Activated naive CD4-positive, alpha-beta T cell treated with anti-CD3 and anti-CD28 coated beads, Interleukin-2, amount 10 ng/mL, durations not matched to agents 7 days and 5 days (primary cell): ENCODE measurements at regions not wholly inside any gene's neighbourhood (a gene's known extent, or its start where the extent isn't known, plus 50 kb on each side); places are given as distances from the start of the nearest gene placed in this dataset.

Experiments used
- CTCF ChIA-PET: fragments of 350-600 bp; sonication (Branson Sonifier 250); formaldehyde crosslinking; loops from one replicate; lab custom pipeline; 2021; ENCODE audit warnings: antibody characterized with exemption; lab: Charles Lee
- DNase-seq: peaks from one replicate; pipeline ENCODE4 v3.0.0-alpha.2; 2020
- H3K27ac Mint-ChIP-seq: one replicate; pipeline ENCODE4 v1.8.0; 2021; ENCODE audit warnings: mild to moderate bottlenecking, moderate library complexity, mixed read lengths
- H3K27me3 Mint-ChIP-seq: one replicate; pipeline ENCODE4 v1.8.0; 2021; ENCODE audit warnings: mild to moderate bottlenecking, mixed read lengths
- H3K36me3 Mint-ChIP-seq: one replicate; pipeline ENCODE4 v1.8.0; 2021; ENCODE audit warnings: mixed read lengths
- H3K4me1 Mint-ChIP-seq: one replicate; pipeline ENCODE4 v1.8.0; 2021; ENCODE audit warnings: mixed read lengths
- H3K4me3 Mint-ChIP-seq: one replicate; pipeline ENCODE4 v1.8.0; 2021; ENCODE audit warnings: mild to moderate bottlenecking, moderate library complexity, mixed read lengths
- H3K9me3 Mint-ChIP-seq: one replicate; pipeline ENCODE4 v1.8.0; 2021; ENCODE audit warnings: mixed read lengths

- Mint-ChIP-seq H3K4me3 (no peak overlapping the region), H3K27me3 (no peaks in the 10 kb centered on the region), H3K27ac (no peak overlapping the region), H3K4me1 (no peaks in the 10 kb centered on the region), H3K36me3 (no peaks in the 10 kb centered on the region), H3K9me3 (peaks cover 4% of the 10 kb centered on the region)
- CTCF ChIA-PET: no interaction called here
- DNase-seq: no peak
These were observed 397.9 kb upstream of the SPTLC3 start for GRCh38 chr20:12610871-12611270.

GRCh38 chr20:12614764-12615163 lies 394.0 kb upstream of the SPTLC3 start:
- Mint-ChIP-seq H3K4me3 (no peak overlapping the region), H3K9me3 (peaks cover 14% of the 10 kb centered on the region), H3K4me1 (no peaks in the 10 kb centered on the region), H3K27ac (no peak overlapping the region), H3K27me3 (no peaks in the 10 kb centered on the region), H3K36me3 (no peaks in the 10 kb centered on the region)
- CTCF ChIA-PET: no interaction called here
- no peak for DNase-seq

GRCh38 chr20:12617076-12617475 lies 391.7 kb upstream of the SPTLC3 start:
- Mint-ChIP-seq H3K27me3 (no peaks in the 10 kb centered on the region), H3K36me3 (no peaks in the 10 kb centered on the region), H3K9me3 (peaks cover 17% of the 10 kb centered on the region), H3K4me3 (no peak overlapping the region), H3K4me1 (no peaks in the 10 kb centered on the region), H3K27ac (no peak overlapping the region)
- CTCF ChIA-PET: no interaction called here
- no peak for DNase-seq

- DNase-seq: no peak
- no peaks in the 10 kb centered on the region for H3K4me1 Mint-ChIP-seq
- no peaks in the 10 kb centered on the region for H3K27me3 Mint-ChIP-seq
- H3K27ac Mint-ChIP-seq: no peak overlapping the region
- CTCF ChIA-PET: no interaction called here
- no peak overlapping the region for H3K4me3 Mint-ChIP-seq
- peaks cover 5% of the 10 kb centered on the region for H3K9me3 Mint-ChIP-seq
- H3K36me3 Mint-ChIP-seq: no peaks in the 10 kb centered on the region
These were observed 384.9 kb upstream of the SPTLC3 start for GRCh38 chr20:12623870-12624269.

- DNase-seq: no peak
- no peaks in the 10 kb centered on the region for H3K9me3 Mint-ChIP-seq
- H3K36me3 Mint-ChIP-seq: no peaks in the 10 kb centered on the region
- CTCF ChIA-PET: no interaction called here
- no peaks in the 10 kb centered on the region for H3K27me3 Mint-ChIP-seq
- no peaks in the 10 kb centered on the region for H3K4me1 Mint-ChIP-seq
- H3K27ac Mint-ChIP-seq: no peak overlapping the region
- H3K4me3 Mint-ChIP-seq: no peak overlapping the region
These were observed 381.3 kb upstream of the SPTLC3 start for GRCh38 chr20:12627485-12627884.

GRCh38 chr20:12638633-12639312 lies 370.0 kb upstream of the SPTLC3 start:
- Mint-ChIP-seq H3K27me3 (no peaks in the 10 kb centered on the region), H3K27ac (no peak overlapping the region), H3K36me3 (no peaks in the 10 kb centered on the region), H3K4me3 (no peak overlapping the region), H3K4me1 (no peaks in the 10 kb centered on the region), H3K9me3 (no peaks in the 10 kb centered on the region)
- CTCF ChIA-PET: no interaction called here
- no peak for DNase-seq

GRCh38 chr20:12640251-12640650 lies 368.5 kb upstream of the SPTLC3 start:
- no peaks in the 10 kb centered on the region for H3K4me1 Mint-ChIP-seq
- H3K27me3 Mint-ChIP-seq: no peaks in the 10 kb centered on the region
- DNase-seq: no peak
- H3K9me3 Mint-ChIP-seq: peaks cover 3% of the 10 kb centered on the region
- H3K36me3 Mint-ChIP-seq: no peaks in the 10 kb centered on the region
- no peak overlapping the region for H3K4me3 Mint-ChIP-seq
- CTCF ChIA-PET: no interaction called here
- H3K27ac Mint-ChIP-seq: no peak overlapping the region

GRCh38 chr20:12641619-12642018 lies 367.2 kb upstream of the SPTLC3 start:
- no peak overlapping the region for H3K27ac Mint-ChIP-seq
- DNase-seq: no peak
- H3K4me1 Mint-ChIP-seq: no peaks in the 10 kb centered on the region
- CTCF ChIA-PET: no interaction called here
- H3K4me3 Mint-ChIP-seq: no peak overlapping the region
- H3K36me3 Mint-ChIP-seq: no peaks in the 10 kb centered on the region
- H3K9me3 Mint-ChIP-seq: peaks cover 3% of the 10 kb centered on the region
- no peaks in the 10 kb centered on the region for H3K27me3 Mint-ChIP-seq

- no peaks in the 10 kb centered on the region for H3K36me3 Mint-ChIP-seq
- no peak overlapping the region for H3K4me3 Mint-ChIP-seq
- DNase-seq: no peak
- H3K9me3 Mint-ChIP-seq: peaks cover 4% of the 10 kb centered on the region
- CTCF ChIA-PET: no interaction called here
- H3K27ac Mint-ChIP-seq: no peak overlapping the region
- H3K27me3 Mint-ChIP-seq: no peaks in the 10 kb centered on the region
- H3K4me1 Mint-ChIP-seq: no peaks in the 10 kb centered on the region
These were observed 364.3 kb upstream of the SPTLC3 start for GRCh38 chr20:12644461-12644860.

GRCh38 chr20:12649234-12649633 lies 359.5 kb upstream of the SPTLC3 start:
- DNase-seq: no peak
- Mint-ChIP-seq H3K9me3 (peaks cover 4% of the 10 kb centered on the region), H3K27ac (no peak overlapping the region), H3K4me3 (no peak overlapping the region), H3K36me3 (no peaks in the 10 kb centered on the region), H3K4me1 (no peaks in the 10 kb centered on the region), H3K27me3 (no peaks in the 10 kb centered on the region)
- CTCF ChIA-PET: interaction anchor here (1.0 kb wide), 1 partner anchor 12 kb away, joined by 3 read pairs; no protein-coding TSS in a partner anchor

- no peak overlapping the region for H3K27ac Mint-ChIP-seq
- H3K27me3 Mint-ChIP-seq: no peaks in the 10 kb centered on the region
- peaks cover 9% of the 10 kb centered on the region for H3K9me3 Mint-ChIP-seq
- H3K36me3 Mint-ChIP-seq: no peaks in the 10 kb centered on the region
- no peaks in the 10 kb centered on the region for H3K4me1 Mint-ChIP-seq
- CTCF ChIA-PET: no interaction called here
- no peak for DNase-seq
- no peak overlapping the region for H3K4me3 Mint-ChIP-seq
These were observed 355.1 kb upstream of the SPTLC3 start for GRCh38 chr20:12653642-12654041.

GRCh38 chr20:12659942-12660341 lies 348.8 kb upstream of the SPTLC3 start:
- H3K4me3 Mint-ChIP-seq: no peak overlapping the region
- CTCF ChIA-PET: no interaction called here
- no peak for DNase-seq
- no peak overlapping the region for H3K27ac Mint-ChIP-seq
- H3K36me3 Mint-ChIP-seq: no peaks in the 10 kb centered on the region
- no peaks in the 10 kb centered on the region for H3K27me3 Mint-ChIP-seq
- no peaks in the 10 kb centered on the region for H3K4me1 Mint-ChIP-seq
- H3K9me3 Mint-ChIP-seq: peaks cover 18% of the 10 kb centered on the region

GRCh38 chr20:12660918-12661317 lies 347.9 kb upstream of the SPTLC3 start:
- peaks cover 19% of the 10 kb centered on the region for H3K9me3 Mint-ChIP-seq
- no peaks in the 10 kb centered on the region for H3K4me1 Mint-ChIP-seq
- H3K4me3 Mint-ChIP-seq: no peak overlapping the region
- no peaks in the 10 kb centered on the region for H3K27me3 Mint-ChIP-seq
- no peaks in the 10 kb centered on the region for H3K36me3 Mint-ChIP-seq
- no peak overlapping the region for H3K27ac Mint-ChIP-seq
- DNase-seq: no peak
- CTCF ChIA-PET: no interaction called here

GRCh38 chr20:12670301-12670700 lies 338.5 kb upstream of the SPTLC3 start:
- H3K27me3 Mint-ChIP-seq: no peaks in the 10 kb centered on the region
- H3K36me3 Mint-ChIP-seq: no peaks in the 10 kb centered on the region
- no peak overlapping the region for H3K27ac Mint-ChIP-seq
- H3K9me3 Mint-ChIP-seq: peaks cover 9% of the 10 kb centered on the region
- DNase-seq: no peak
- H3K4me1 Mint-ChIP-seq: no peaks in the 10 kb centered on the region
- no peak overlapping the region for H3K4me3 Mint-ChIP-seq
- CTCF ChIA-PET: no interaction called here

- Mint-ChIP-seq H3K36me3 (no peaks in the 10 kb centered on the region), H3K4me3 (no peak overlapping the region), H3K27ac (no peak overlapping the region), H3K9me3 (peaks cover 11% of the 10 kb centered on the region), H3K27me3 (no peaks in the 10 kb centered on the region), H3K4me1 (no peaks in the 10 kb centered on the region)
- no peak for DNase-seq
- CTCF ChIA-PET: no interaction called here
These were observed 335.4 kb upstream of the SPTLC3 start for GRCh38 chr20:12673352-12673751.
